CD1c-positive myeloid dendritic cell (primary cell): ENCODE measurements at regions not wholly inside any gene's neighbourhood (a gene's known extent, or its start where the extent isn't known, plus 50 kb on each side); places are given as distances from the start of the nearest gene placed in this dataset.
"Not testable (repeated sequence)": the region's sequence is repeated elsewhere in the genome, so short reads cannot be mapped to it uniquely, and the experiment has no call there.

ENCODE experiments used
- DNase-seq: peaks from one replicate; pipeline ENCODE4 v3.0.0-alpha.2; 2016; ENCODE audit errors: extremely low spot score

- DNase-seq = not testable (repeated sequence)
Measured at GRCh38 chr16:31975826-31976419, 102.3 kb downstream of the ZNF267 start.

DNA sequence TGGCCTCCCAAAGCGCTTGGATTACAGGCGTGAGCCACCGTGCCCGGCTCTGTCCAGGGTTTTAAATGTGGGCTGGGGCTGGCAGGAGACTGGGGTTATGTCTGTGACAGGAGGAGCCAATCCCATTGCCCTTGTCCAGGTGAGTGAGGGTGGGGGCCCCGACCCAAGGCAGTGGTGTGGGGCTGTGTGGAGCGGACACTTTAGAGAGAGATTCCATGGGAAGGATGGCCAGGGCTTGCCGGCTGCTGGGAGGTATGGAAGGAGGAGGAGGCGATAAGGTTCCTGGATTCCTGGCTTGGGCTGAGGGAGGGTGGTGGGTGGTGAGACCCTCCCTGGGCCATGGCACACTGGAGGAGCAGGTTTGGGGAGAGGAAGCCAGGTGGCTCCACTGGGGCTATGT, 104.9 kb downstream of the ZNF267 start:
- DNase-seq = not testable (repeated sequence)

DNA sequence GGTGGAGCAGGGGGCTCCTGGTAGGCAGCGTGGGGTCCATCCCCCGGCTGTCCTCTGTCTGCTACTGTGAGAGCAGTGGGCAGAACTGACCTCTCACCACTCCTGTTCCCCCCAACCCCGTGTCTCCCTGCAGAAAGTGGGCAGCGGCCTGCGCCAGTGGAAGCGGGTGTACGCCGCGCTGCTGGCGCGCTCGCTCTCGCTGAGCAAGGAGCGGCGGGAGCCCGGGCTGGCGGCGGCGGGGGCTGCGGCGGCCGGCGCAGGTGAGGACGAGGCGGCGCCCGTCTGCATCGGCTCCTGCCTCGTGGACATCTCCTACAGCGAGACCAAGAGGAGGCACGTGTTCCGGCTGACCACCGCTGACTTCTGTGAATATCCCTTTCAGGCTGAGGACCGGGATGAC, 108.1 kb downstream of the ZNF267 start:
- not testable (repeated sequence) for DNase-seq

- not testable (repeated sequence) for DNase-seq
Measured at GRCh38 chr16:31982986-31983385, 109.4 kb downstream of the ZNF267 start.

- not testable (repeated sequence) for DNase-seq
Measured at GRCh38 chr16:31983666-31984065, 110.1 kb downstream of the ZNF267 start.

GRCh38 chr16:31986895-31987294, 113.3 kb downstream of the ZNF267 start:
- DNase-seq = not testable (repeated sequence)

GRCh38 chr16:31988595-31989581, 115.3 kb downstream of the ZNF267 start:
- not testable (repeated sequence) for DNase-seq

- not testable (repeated sequence) for DNase-seq
Measured at GRCh38 chr16:31990261-31990660, 116.7 kb downstream of the ZNF267 start.

GRCh38 chr16:31990980-31991379, 117.4 kb downstream of the ZNF267 start:
- DNase-seq = not testable (repeated sequence)

GRCh38 chr16:31996325-31996724, 122.7 kb downstream of the ZNF267 start:
- DNase-seq = not testable (repeated sequence)

- not testable (repeated sequence) for DNase-seq
Measured at GRCh38 chr16:32002496-32002895, 128.9 kb downstream of the ZNF267 start.

DNA sequence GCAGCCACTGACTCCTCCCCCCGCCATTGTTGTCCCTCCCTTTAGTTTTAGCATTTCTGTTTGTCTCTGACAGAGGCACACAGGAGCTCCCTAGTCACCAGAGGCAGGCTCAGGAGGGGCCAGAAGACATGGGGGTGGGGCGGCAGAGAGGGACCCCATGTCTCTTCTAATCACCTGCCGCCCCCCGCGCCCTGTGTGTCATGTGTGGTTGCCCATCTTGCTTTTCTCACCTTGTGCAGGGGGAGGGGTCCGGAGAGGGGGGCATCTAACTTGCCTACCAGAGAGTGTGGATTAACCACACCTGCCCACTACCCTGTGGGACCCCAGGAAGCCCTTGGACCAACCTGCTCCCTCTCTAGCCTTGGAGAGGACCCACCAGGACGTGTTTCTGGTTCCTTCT, 130.2 kb downstream of the ZNF267 start:
- not testable (repeated sequence) for DNase-seq

GRCh38 chr16:32038783-32039496, 165.3 kb downstream of the ZNF267 start:
- DNase-seq = not testable (repeated sequence)

- not testable (repeated sequence) for DNase-seq
Measured at GRCh38 chr16:32039919-32040318, 166.3 kb downstream of the ZNF267 start.

- peak; percentile 0 for DNase-seq
Measured at GRCh38 chr16:32066016-32066651, 187.0 kb upstream of the TP53TG3D start.

GRCh38 chr16:32071586-32071985, 181.5 kb upstream of the TP53TG3D start:
- DNase-seq = not testable (repeated sequence)

DNA sequence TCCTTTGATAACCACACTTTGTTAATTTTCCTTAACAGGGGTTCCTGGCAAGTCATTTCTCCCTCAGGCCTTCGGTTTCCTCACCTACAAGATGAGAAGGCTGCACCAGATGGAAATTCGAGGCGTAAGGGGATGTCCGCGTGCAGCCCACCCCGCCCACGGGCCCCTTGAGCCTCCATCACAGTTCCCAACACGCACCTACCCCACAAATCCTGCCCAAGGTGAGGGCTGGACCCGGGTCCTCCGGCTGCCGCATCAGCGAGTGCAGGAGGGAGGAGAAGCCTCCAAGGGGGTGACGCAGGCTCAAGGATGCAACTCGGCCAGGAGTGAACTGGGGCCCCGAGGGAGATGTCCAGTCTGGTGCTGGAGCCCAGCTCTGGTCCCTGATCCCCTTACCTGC, 169.2 kb upstream of the TP53TG3D start:
- not testable (repeated sequence) for DNase-seq

DNA sequence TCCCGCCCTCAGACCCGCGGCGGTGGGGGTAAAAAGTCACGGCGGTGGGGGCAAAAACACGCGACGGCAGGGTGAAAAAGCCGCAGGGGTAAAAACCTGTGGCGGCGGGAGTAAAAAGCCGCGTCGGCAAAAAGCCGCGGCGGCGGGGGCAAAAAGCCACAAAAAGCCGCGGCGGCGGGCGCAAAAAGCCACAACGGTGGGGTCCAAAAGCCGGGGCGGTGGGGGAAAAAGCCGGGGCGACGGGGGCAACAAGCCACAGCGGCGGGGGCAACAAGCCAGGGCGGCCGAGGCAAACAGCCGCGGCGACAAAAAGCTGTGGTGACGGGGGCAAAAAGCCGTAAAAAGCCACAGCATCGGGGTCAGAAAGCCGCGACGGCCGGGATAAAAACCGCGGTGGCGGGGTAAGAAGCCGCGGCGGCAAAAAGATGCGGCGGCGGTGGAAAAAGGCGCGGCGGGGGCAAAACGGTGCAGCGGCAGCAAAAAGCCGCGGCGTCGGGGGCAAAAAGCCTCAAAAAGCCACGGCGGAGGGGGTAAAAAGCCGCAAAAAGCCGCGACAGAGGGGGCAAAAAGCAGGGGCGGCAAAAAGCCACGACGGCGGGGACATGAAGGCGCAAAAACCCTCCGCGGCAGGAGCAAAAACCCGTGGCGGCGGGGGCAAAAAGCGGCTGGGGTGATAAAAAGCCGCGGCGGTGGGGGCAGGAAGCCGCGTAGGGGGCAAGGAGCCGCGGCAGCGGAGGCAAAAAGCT, 168.3 kb upstream of the TP53TG3D start:
- peak; percentile 0 for DNase-seq

- peak; percentile 1 for DNase-seq
Measured at GRCh38 chr16:32085438-32086141, 167.5 kb upstream of the TP53TG3D start.

DNA sequence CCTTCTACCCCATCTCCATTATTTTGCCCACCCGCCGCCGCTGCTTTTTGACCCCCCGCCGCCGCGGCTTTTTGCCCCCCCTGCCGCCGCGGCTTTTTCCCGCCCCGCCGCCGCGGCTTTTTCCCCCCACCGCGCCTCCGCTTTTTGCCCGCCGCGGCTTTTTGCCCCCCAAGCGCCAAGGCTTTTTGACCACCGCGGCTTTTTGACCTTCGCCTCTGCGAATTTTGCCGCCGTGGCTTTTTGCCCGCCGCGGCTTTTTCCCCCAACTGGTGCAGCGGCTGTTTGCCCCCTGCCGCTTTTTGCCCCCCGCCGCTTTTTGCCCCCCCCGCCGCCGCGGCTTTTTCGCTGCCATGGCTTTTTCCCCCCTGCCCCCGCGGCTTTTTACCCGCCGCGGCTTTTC, 137.5 kb upstream of the TP53TG3D start:
- not testable (repeated sequence) for DNase-seq
